ENCODE measurements at regions not wholly inside any gene's neighbourhood (a gene's known extent, or its start where the extent isn't known, plus 50 kb on each side); places are given as distances from the start of the nearest gene placed in this dataset.
A peak's percentile ranks its signal among the peaks of the same experiment; 100 is the strongest.

- Histone ChIP-seq H3K9ac (ENCODE audit: low read length) (no peak overlapping the region), H3K9me3 (ENCODE audit: control insufficient read depth, low read length) (no peaks in the 10 kb centered on the region), H3K4me3 (ENCODE audit: low read length) (no peak overlapping the region), H3K36me3 (ENCODE audit: control insufficient read depth, insufficient read depth, low read length, severe bottlenecking) (no peaks in the 10 kb centered on the region), H3K27me3 (replicated peaks; ENCODE audit: control insufficient read depth, insufficient read depth, low read length) (no peaks in the 10 kb centered on the region), H3K4me1 (ENCODE audit: control insufficient read depth, insufficient read depth, low read length) (peaks cover 25% of the 10 kb centered on the region)
- DNase-seq (ENCODE audit: low read depth) = no peak
Observed at GRCh38 chr4:53865054-53865453, 199.4 kb downstream of the CHIC2 start.

- no peak overlapping the region for H3K9ac ChIP-seq (ENCODE audit: low read length)
- DNase-seq (ENCODE audit: low read depth) = no peak
Observed at GRCh38 chr4:53863736-53864365, 200.6 kb downstream of the CHIC2 start.

GRCh38 chr4:53863158-53863557 lies 201.2 kb downstream of the CHIC2 start:
- DNase-seq (ENCODE audit: low read depth) = peak; percentile 13
- Histone ChIP-seq H3K27me3 (replicated peaks; ENCODE audit: control insufficient read depth, insufficient read depth, low read length) (no peaks in the 10 kb centered on the region), H3K4me3 (ENCODE audit: low read length) (peak overlapping the region; percentile 6), H3K9ac (ENCODE audit: low read length) (peak overlapping the region; percentile 20), H3K4me1 (ENCODE audit: control insufficient read depth, insufficient read depth, low read length) (peaks cover 25% of the 10 kb centered on the region), H3K9me3 (ENCODE audit: control insufficient read depth, low read length) (peaks cover 9% of the 10 kb centered on the region), H3K36me3 (ENCODE audit: control insufficient read depth, insufficient read depth, low read length, severe bottlenecking) (no peaks in the 10 kb centered on the region)

More at GRCh38 chr4:53863736-53864365, 200.6 kb downstream of the CHIC2 start:
- Histone ChIP-seq H3K27me3 (replicated peaks; ENCODE audit: control insufficient read depth, insufficient read depth, low read length) (no peaks in the 10 kb centered on the region), H3K36me3 (ENCODE audit: control insufficient read depth, insufficient read depth, low read length, severe bottlenecking) (no peaks in the 10 kb centered on the region), H3K4me1 (ENCODE audit: control insufficient read depth, insufficient read depth, low read length) (peaks cover 25% of the 10 kb centered on the region), H3K4me3 (ENCODE audit: low read length) (no peak overlapping the region), H3K9me3 (ENCODE audit: control insufficient read depth, low read length) (peaks cover 8% of the 10 kb centered on the region)

- H3K4me3 ChIP-seq (ENCODE audit: low read length) = no peak overlapping the region
- peaks cover 9% of the 10 kb centered on the region for H3K9me3 ChIP-seq (ENCODE audit: control insufficient read depth, low read length)
- H3K27me3 ChIP-seq (replicated peaks; ENCODE audit: control insufficient read depth, insufficient read depth, low read length) = no peaks in the 10 kb centered on the region
- H3K36me3 ChIP-seq (ENCODE audit: control insufficient read depth, insufficient read depth, low read length, severe bottlenecking) = no peaks in the 10 kb centered on the region
- H3K4me1 ChIP-seq (ENCODE audit: control insufficient read depth, insufficient read depth, low read length) = peaks cover 25% of the 10 kb centered on the region
- DNase-seq (ENCODE audit: low read depth) = peak; percentile 89
- peak overlapping the region; percentile 20 for H3K9ac ChIP-seq (ENCODE audit: low read length)
Observed at GRCh38 chr4:53861856-53862610, 202.4 kb downstream of the CHIC2 start.

GRCh38 chr4:53859305-53859704 lies 205.1 kb downstream of the CHIC2 start:
- H3K4me1 ChIP-seq (ENCODE audit: control insufficient read depth, insufficient read depth, low read length) = peaks cover 50% of the 10 kb centered on the region
- no peak for DNase-seq (ENCODE audit: low read depth)

GRCh38 chr4:53858744-53859143 lies 205.7 kb downstream of the CHIC2 start:
- no peaks in the 10 kb centered on the region for H3K36me3 ChIP-seq (ENCODE audit: control insufficient read depth, insufficient read depth, low read length, severe bottlenecking)
- no peak for DNase-seq (ENCODE audit: low read depth)
- H3K9ac ChIP-seq (ENCODE audit: low read length) = no peak overlapping the region

More at GRCh38 chr4:53859305-53859704, 205.1 kb downstream of the CHIC2 start:
- H3K36me3 ChIP-seq (ENCODE audit: control insufficient read depth, insufficient read depth, low read length, severe bottlenecking) = no peaks in the 10 kb centered on the region
- H3K4me3 ChIP-seq (ENCODE audit: low read length) = no peak overlapping the region
- H3K9ac ChIP-seq (ENCODE audit: low read length) = no peak overlapping the region
- H3K9me3 ChIP-seq (ENCODE audit: control insufficient read depth, low read length) = peaks cover 9% of the 10 kb centered on the region
- no peaks in the 10 kb centered on the region for H3K27me3 ChIP-seq (replicated peaks; ENCODE audit: control insufficient read depth, insufficient read depth, low read length)

GRCh38 chr4:53855581-53856250 lies 208.7 kb downstream of the CHIC2 start:
- H3K9ac ChIP-seq (ENCODE audit: low read length) = peak overlapping the region; percentile 74
- H3K4me1 ChIP-seq (ENCODE audit: control insufficient read depth, insufficient read depth, low read length) = peaks cover 33% of the 10 kb centered on the region
- H3K36me3 ChIP-seq (ENCODE audit: control insufficient read depth, insufficient read depth, low read length, severe bottlenecking) = no peaks in the 10 kb centered on the region
- H3K27me3 ChIP-seq (replicated peaks; ENCODE audit: control insufficient read depth, insufficient read depth, low read length) = no peaks in the 10 kb centered on the region
- peak; percentile 71 for DNase-seq (ENCODE audit: low read depth)
- peaks cover 9% of the 10 kb centered on the region for H3K9me3 ChIP-seq (ENCODE audit: control insufficient read depth, low read length)
- peak overlapping the region; percentile 63 for H3K4me3 ChIP-seq (ENCODE audit: low read length)

More at GRCh38 chr4:53858744-53859143, 205.7 kb downstream of the CHIC2 start:
- Histone ChIP-seq H3K4me3 (ENCODE audit: low read length) (no peak overlapping the region), H3K27me3 (replicated peaks; ENCODE audit: control insufficient read depth, insufficient read depth, low read length) (no peaks in the 10 kb centered on the region), H3K4me1 (ENCODE audit: control insufficient read depth, insufficient read depth, low read length) (peaks cover 48% of the 10 kb centered on the region), H3K9me3 (ENCODE audit: control insufficient read depth, low read length) (peaks cover 9% of the 10 kb centered on the region)

GRCh38 chr4:53854991-53855568 lies 209.3 kb downstream of the CHIC2 start:
- Histone ChIP-seq H3K4me1 (ENCODE audit: control insufficient read depth, insufficient read depth, low read length) (peaks cover 33% of the 10 kb centered on the region), H3K9me3 (ENCODE audit: control insufficient read depth, low read length) (peaks cover 9% of the 10 kb centered on the region), H3K9ac (ENCODE audit: low read length) (peak overlapping the region; percentile 74), H3K36me3 (ENCODE audit: control insufficient read depth, insufficient read depth, low read length, severe bottlenecking) (no peaks in the 10 kb centered on the region), H3K4me3 (ENCODE audit: low read length) (peak overlapping the region; percentile 63), H3K27me3 (replicated peaks; ENCODE audit: control insufficient read depth, insufficient read depth, low read length) (no peaks in the 10 kb centered on the region)
- DNase-seq (ENCODE audit: low read depth) = peak; percentile 83

- no peaks in the 10 kb centered on the region for H3K36me3 ChIP-seq (ENCODE audit: control insufficient read depth, insufficient read depth, low read length, severe bottlenecking)
- no peak overlapping the region for H3K4me3 ChIP-seq (ENCODE audit: low read length)
- H3K9ac ChIP-seq (ENCODE audit: low read length) = peak overlapping the region; percentile 8
- H3K4me1 ChIP-seq (ENCODE audit: control insufficient read depth, insufficient read depth, low read length) = peaks cover 33% of the 10 kb centered on the region
- H3K27me3 ChIP-seq (replicated peaks; ENCODE audit: control insufficient read depth, insufficient read depth, low read length) = no peaks in the 10 kb centered on the region
- peak; percentile 81 for DNase-seq (ENCODE audit: low read depth)
- H3K9me3 ChIP-seq (ENCODE audit: control insufficient read depth, low read length) = no peaks in the 10 kb centered on the region
Observed at GRCh38 chr4:53852343-53852742, 212.1 kb downstream of the CHIC2 start.

- H3K36me3 ChIP-seq (ENCODE audit: control insufficient read depth, insufficient read depth, low read length, severe bottlenecking) = no peaks in the 10 kb centered on the region
- no peak overlapping the region for H3K4me3 ChIP-seq (ENCODE audit: low read length)
- H3K4me1 ChIP-seq (ENCODE audit: control insufficient read depth, insufficient read depth, low read length) = peaks cover 8% of the 10 kb centered on the region
- no peak overlapping the region for H3K9ac ChIP-seq (ENCODE audit: low read length)
- no peak for DNase-seq (ENCODE audit: low read depth)
- H3K27me3 ChIP-seq (replicated peaks; ENCODE audit: control insufficient read depth, insufficient read depth, low read length) = no peaks in the 10 kb centered on the region
- no peaks in the 10 kb centered on the region for H3K9me3 ChIP-seq (ENCODE audit: control insufficient read depth, low read length)
Observed at GRCh38 chr4:53847965-53848364, 216.4 kb downstream of the CHIC2 start.

- H3K27me3 ChIP-seq (replicated peaks; ENCODE audit: control insufficient read depth, insufficient read depth, low read length) = no peaks in the 10 kb centered on the region
- H3K4me3 ChIP-seq (ENCODE audit: low read length) = no peak overlapping the region
- no peaks in the 10 kb centered on the region for H3K4me1 ChIP-seq (ENCODE audit: control insufficient read depth, insufficient read depth, low read length)
- no peaks in the 10 kb centered on the region for H3K9me3 ChIP-seq (ENCODE audit: control insufficient read depth, low read length)
- no peaks in the 10 kb centered on the region for H3K36me3 ChIP-seq (ENCODE audit: control insufficient read depth, insufficient read depth, low read length, severe bottlenecking)
- DNase-seq (ENCODE audit: low read depth) = no peak
- H3K9ac ChIP-seq (ENCODE audit: low read length) = no peak overlapping the region
Observed at GRCh38 chr4:53844551-53844950, 219.9 kb downstream of the CHIC2 start.

Measured in adipocyte (in vitro differentiated cells).